HepG2 (cell line): ENCODE measurements at regions not wholly inside any gene's neighbourhood (a gene's known extent, or its start where the extent isn't known, plus 50 kb on each side); places are given as distances from the start of the nearest gene placed in this dataset.

Experiments
- CREM ChIP-seq, 2 experiments: sonication (generic) in 1 of 2; formaldehyde crosslinking in 1 of 2; IDR thresholded peaks; 2 replicates each; pipeline versions ENCODE4 v1.4.0 to v1.6.1; 2016 to 2020; ENCODE audit warnings: antibody characterized with exemption in 1 of 2, mild to moderate bottlenecking in 1 of 2, missing genetic modification reagents in 1 of 2
- EEA1 ChIP-seq: sonication (generic); formaldehyde crosslinking; IDR thresholded peaks from 2 replicates; pipeline ENCODE4 v1.5.1; 2020; ENCODE audit warnings: mild to moderate bottlenecking, missing genetic modification reagents, borderline replicate concordance
- ELF4 ChIP-seq: sonication (generic); formaldehyde crosslinking; IDR thresholded peaks from 2 replicates; pipeline ENCODE4 v1.5.0; 2020; ENCODE audit warnings: missing genetic modification reagents, mild to moderate bottlenecking, moderate library complexity, borderline replicate concordance
- FOSL1 ChIP-seq: sonication (generic); formaldehyde crosslinking; IDR thresholded peaks from 2 replicates; pipeline ENCODE4 v1.9.0; 2021; ENCODE audit warnings: missing genetic modification reagents, borderline replicate concordance
- FOXP1 ChIP-seq, 2 experiments: fragments of 450-650 bp in 1 of 2; IDR thresholded peaks; 2 replicates each; pipeline ENCODE4 v1.6.1; 2017 to 2018; ENCODE audit warnings: antibody characterized with exemption in 1 of 2
- HNRNPUL1 ChIP-seq: fragments of 200-400 bp; formaldehyde crosslinking; IDR thresholded peaks from 2 replicates; pipeline ENCODE4 v1.6.1; 2017; ENCODE audit warnings: low read depth, mild to moderate bottlenecking, low read length, moderate library complexity
- POLR2A ChIP-seq, 2 experiments: IDR thresholded peaks; 2 replicates each; pipeline ENCODE4 v1.6.1; 2011; ENCODE audit warnings: low read depth in 2 of 2, low read length in 2 of 2, mild to moderate bottlenecking in 1 of 2, moderate library complexity in 1 of 2; ENCODE audit not compliant: insufficient read depth in 1 of 2
- POLR2AphosphoS5 ChIP-seq: IDR thresholded peaks from 2 replicates; pipeline ENCODE4 v1.6.1; 2012; ENCODE audit warnings: low read depth, low read length
- ZNF335 ChIP-seq: sonication (generic); formaldehyde crosslinking; IDR thresholded peaks from 2 replicates; pipeline ENCODE4 v1.4.0; 2020; ENCODE audit warnings: missing genetic modification reagents
- TF ChIP-seq, protein P1 (sequence below): sonication (generic); formaldehyde crosslinking; IDR thresholded peaks from 2 replicates; pipeline ENCODE4 v1.4.0; 2020; ENCODE audit warnings: low read depth, mild to moderate bottlenecking, missing genetic modification reagents
- TF ChIP-seq, protein P2 (sequence below): sonication (generic); formaldehyde crosslinking; IDR thresholded peaks from 2 replicates; pipeline ENCODE4 v1.4.0; 2020; ENCODE audit warnings: missing genetic modification reagents
- TF ChIP-seq, protein P3 (sequence below): sonication (generic); formaldehyde crosslinking; IDR thresholded peaks from 2 replicates; pipeline ENCODE4 v1.4.0; 2020; ENCODE audit warnings: mild to moderate bottlenecking, missing genetic modification reagents

DNA sequence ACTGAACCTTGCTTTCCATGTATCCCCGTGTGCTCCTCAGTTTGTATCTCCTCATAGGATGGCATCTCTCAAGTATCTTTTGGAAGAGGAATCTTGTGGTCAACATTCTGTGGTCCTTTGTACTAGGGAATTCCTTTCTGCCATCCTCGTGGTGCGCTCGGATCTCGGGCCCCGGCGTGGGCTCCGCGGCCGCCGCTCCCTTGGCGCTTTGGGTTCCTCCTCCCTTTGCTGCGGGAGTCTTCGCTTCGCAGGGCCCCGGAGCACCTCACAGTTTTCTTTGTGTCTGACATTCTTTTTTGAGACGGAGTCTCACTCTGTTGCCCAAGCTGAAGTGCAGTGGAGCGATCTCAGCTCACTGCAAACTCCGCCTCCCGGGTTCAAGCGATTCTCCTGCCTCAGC, 264.7 kb downstream of the IRS2 start:
- no peak for TF ChIP-seq FOSL1
- no peak for TF ChIP-seq ELF4 (CRISPR knock-in tag)
- TF ChIP-seq CREM (IDR thresholded peaks at IDR 0.05) = no peak
- TF ChIP-seq CREM (CRISPR knock-in tag; IDR thresholded peaks at IDR 0.05) = no peak
- TF ChIP-seq, protein P1, sequence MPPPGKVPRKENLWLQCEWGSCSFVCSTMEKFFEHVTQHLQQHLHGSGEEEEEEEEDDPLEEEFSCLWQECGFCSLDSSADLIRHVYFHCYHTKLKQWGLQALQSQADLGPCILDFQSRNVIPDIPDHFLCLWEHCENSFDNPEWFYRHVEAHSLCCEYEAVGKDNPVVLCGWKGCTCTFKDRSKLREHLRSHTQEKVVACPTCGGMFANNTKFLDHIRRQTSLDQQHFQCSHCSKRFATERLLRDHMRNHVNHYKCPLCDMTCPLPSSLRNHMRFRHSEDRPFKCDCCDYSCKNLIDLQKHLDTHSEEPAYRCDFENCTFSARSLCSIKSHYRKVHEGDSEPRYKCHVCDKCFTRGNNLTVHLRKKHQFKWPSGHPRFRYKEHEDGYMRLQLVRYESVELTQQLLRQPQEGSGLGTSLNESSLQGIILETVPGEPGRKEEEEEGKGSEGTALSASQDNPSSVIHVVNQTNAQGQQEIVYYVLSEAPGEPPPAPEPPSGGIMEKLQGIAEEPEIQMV (CRISPR knock-in tag) = no peak
- TF ChIP-seq, protein P2, sequence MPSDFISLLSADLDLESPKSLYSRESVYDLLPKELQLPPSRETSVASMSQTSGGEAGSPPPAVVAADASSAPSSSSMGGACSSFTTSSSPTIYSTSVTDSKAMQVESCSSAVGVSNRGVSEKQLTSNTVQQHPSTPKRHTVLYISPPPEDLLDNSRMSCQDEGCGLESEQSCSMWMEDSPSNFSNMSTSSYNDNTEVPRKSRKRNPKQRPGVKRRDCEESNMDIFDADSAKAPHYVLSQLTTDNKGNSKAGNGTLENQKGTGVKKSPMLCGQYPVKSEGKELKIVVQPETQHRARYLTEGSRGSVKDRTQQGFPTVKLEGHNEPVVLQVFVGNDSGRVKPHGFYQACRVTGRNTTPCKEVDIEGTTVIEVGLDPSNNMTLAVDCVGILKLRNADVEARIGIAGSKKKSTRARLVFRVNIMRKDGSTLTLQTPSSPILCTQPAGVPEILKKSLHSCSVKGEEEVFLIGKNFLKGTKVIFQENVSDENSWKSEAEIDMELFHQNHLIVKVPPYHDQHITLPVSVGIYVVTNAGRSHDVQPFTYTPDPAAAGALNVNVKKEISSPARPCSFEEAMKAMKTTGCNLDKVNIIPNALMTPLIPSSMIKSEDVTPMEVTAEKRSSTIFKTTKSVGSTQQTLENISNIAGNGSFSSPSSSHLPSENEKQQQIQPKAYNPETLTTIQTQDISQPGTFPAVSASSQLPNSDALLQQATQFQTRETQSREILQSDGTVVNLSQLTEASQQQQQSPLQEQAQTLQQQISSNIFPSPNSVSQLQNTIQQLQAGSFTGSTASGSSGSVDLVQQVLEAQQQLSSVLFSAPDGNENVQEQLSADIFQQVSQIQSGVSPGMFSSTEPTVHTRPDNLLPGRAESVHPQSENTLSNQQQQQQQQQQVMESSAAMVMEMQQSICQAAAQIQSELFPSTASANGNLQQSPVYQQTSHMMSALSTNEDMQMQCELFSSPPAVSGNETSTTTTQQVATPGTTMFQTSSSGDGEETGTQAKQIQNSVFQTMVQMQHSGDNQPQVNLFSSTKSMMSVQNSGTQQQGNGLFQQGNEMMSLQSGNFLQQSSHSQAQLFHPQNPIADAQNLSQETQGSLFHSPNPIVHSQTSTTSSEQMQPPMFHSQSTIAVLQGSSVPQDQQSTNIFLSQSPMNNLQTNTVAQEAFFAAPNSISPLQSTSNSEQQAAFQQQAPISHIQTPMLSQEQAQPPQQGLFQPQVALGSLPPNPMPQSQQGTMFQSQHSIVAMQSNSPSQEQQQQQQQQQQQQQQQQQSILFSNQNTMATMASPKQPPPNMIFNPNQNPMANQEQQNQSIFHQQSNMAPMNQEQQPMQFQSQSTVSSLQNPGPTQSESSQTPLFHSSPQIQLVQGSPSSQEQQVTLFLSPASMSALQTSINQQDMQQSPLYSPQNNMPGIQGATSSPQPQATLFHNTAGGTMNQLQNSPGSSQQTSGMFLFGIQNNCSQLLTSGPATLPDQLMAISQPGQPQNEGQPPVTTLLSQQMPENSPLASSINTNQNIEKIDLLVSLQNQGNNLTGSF (CRISPR knock-in tag) = no peak
- TF ChIP-seq FOXP1 (IDR thresholded peaks at IDR 0.05) = no peak
- no peak for TF ChIP-seq FOXP1 (CRISPR knock-in tag; IDR thresholded peaks at IDR 0.05)
- TF ChIP-seq, protein P3, sequence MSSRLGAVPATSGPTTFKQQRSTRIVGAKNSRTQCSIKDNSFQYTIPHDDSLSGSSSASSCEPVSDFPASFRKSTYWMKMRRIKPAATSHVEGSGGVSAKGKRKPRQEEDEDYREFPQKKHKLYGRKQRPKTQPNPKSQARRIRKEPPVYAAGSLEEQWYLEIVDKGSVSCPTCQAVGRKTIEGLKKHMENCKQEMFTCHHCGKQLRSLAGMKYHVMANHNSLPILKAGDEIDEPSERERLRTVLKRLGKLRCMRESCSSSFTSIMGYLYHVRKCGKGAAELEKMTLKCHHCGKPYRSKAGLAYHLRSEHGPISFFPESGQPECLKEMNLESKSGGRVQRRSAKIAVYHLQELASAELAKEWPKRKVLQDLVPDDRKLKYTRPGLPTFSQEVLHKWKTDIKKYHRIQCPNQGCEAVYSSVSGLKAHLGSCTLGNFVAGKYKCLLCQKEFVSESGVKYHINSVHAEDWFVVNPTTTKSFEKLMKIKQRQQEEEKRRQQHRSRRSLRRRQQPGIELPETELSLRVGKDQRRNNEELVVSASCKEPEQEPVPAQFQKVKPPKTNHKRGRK = no peak
- no peak for TF ChIP-seq POLR2AphosphoS5
- TF ChIP-seq EEA1 = no peak
- no peak for TF ChIP-seq POLR2A (IDR thresholded peaks at IDR 0.05; ENCODE audit: insufficient read depth in 1 of 2, low read depth in 2 of 2, low read length in 2 of 2)
- no peak for TF ChIP-seq ZNF335 (CRISPR knock-in tag)
- no peak for TF ChIP-seq HNRNPUL1
